ENCODE measurements at regions not wholly inside any gene's neighbourhood (a gene's known extent, or its start where the extent isn't known, plus 50 kb on each side); places are given as distances from the start of the nearest gene placed in this dataset.

- no peak for TF ChIP-seq CTCF (IDR thresholded peaks at IDR 0.05; ENCODE audit: borderline replicate concordance, extremely low read depth, low read length, poor library complexity, severe bottlenecking)
- no peak for TF ChIP-seq EZH2 (IDR thresholded peaks at IDR 0.05; ENCODE audit: borderline replicate concordance, low read depth, low read length, severe bottlenecking)
These were observed 92.0 kb upstream of the TBL1X start for GRCh38 chrX:9372866-9373265.
